H1 (cell line): ENCODE measurements at regions not wholly inside any gene's neighbourhood (a gene's known extent, or its start where the extent isn't known, plus 50 kb on each side); places are given as distances from the start of the nearest gene placed in this dataset.

Source experiments
- CTCF ChIA-PET: fragments of 300-600 bp; sonication (Branson Sonifier 250); formaldehyde crosslinking; loops from one replicate; lab custom pipeline; 2021; ENCODE audit not compliant: partially characterized antibody; lab: Charles Lee
- POLR2A ChIA-PET: fragments of 300-600 bp; sonication (Branson Sonifier 250); formaldehyde crosslinking; loops from one replicate; lab custom pipeline; 2021; ENCODE audit warnings: inconsistent platforms; ENCODE audit not compliant: partially characterized antibody; lab: Charles Lee
- DNase-seq, 2 experiments: peaks; one replicate each; pipeline versions ENCODE4 v3.0.0 to v3.0.0-alpha.2; 2010 to 2022; ENCODE audit warnings: low spot score in 2 of 2, low read depth in 1 of 2, mixed read lengths in 1 of 2
- FAIRE-seq: peaks from 2 replicates; lab custom pipeline; 2011; peaks lifted over from hg19 to GRCh38; lab: Jason Lieb, UNC
- H2AFZ ChIP-seq: 2 replicates; pipeline ENCODE4 v1.8.1; 2012; ENCODE audit warnings: low read length, inconsistent platforms
- H2AK5ac ChIP-seq: 2 replicates; pipeline ENCODE4 v1.6.1; 2013; ENCODE audit warnings: low read depth, low read length
- H2BK120ac ChIP-seq: replicated peaks from 2 replicates; pipeline ENCODE3; 2013; ENCODE audit warnings: low read depth, low read length, inconsistent platforms
- H2BK12ac ChIP-seq: 2 replicates; pipeline ENCODE4 v1.6.1; 2013; ENCODE audit warnings: low read depth, low read length
- H2BK15ac ChIP-seq: 2 replicates; pipeline ENCODE4 v1.6.1; 2013; ENCODE audit warnings: low read length
- H2BK20ac ChIP-seq: 2 replicates; pipeline ENCODE4 v1.6.1; 2013; ENCODE audit warnings: low read length
- H2BK5ac ChIP-seq: 2 replicates; pipeline ENCODE4 v1.6.1; 2013; ENCODE audit warnings: low read depth, low read length
- H3K14ac ChIP-seq: 2 replicates; pipeline ENCODE4 v1.6.1; 2013; ENCODE audit warnings: inconsistent platforms; ENCODE audit not compliant: insufficient read length
- H3K18ac ChIP-seq: 2 replicates; pipeline ENCODE4 v1.6.1; 2013; ENCODE audit warnings: low read length; ENCODE audit errors: extremely low read depth
- H3K23ac ChIP-seq: 2 replicates; pipeline ENCODE4 v1.6.1; 2013; ENCODE audit warnings: inconsistent platforms; ENCODE audit not compliant: insufficient read length
- H3K23me2 ChIP-seq: 2 replicates; pipeline ENCODE4 v1.6.1; 2013; ENCODE audit warnings: low read depth, low read length
- H3K27ac ChIP-seq: 2 replicates; pipeline ENCODE4 v1.6.1; 2011; ENCODE audit warnings: low read depth, low read length, inconsistent platforms
- H3K27me3 ChIP-seq, 4 experiments: replicated peaks in 1 of 4; 1 replicate in 1 of 4; 2 replicates in 3 of 4; pipeline versions ENCODE4 v1.6.1 to v1.8.1; 2011 to 2013; ENCODE audit warnings: low read length in 3 of 4, mild to moderate bottlenecking in 3 of 4, inconsistent platforms in 2 of 4, mixed read lengths in 2 of 4, moderate library complexity in 1 of 4; ENCODE audit not compliant: control insufficient read depth in 3 of 4, insufficient read depth in 3 of 4; ENCODE audit errors: extremely low read depth in 1 of 4
- H3K36me3 ChIP-seq, 4 experiments: 2 replicates each; pipeline versions ENCODE4 v1.6.1 to v1.8.1; 2011 to 2013; ENCODE audit warnings: mild to moderate bottlenecking in 4 of 4, low read length in 3 of 4, moderate library complexity in 2 of 4, control low read depth in 1 of 4, inconsistent platforms in 1 of 4; ENCODE audit not compliant: insufficient read depth in 4 of 4, control insufficient read depth in 2 of 4
- H3K4ac ChIP-seq: replicated peaks from 2 replicates; pipeline ENCODE3; 2013; ENCODE audit warnings: low read length, low read depth, mixed read lengths, inconsistent platforms; ENCODE audit not compliant: insufficient read length
- H3K4me1 ChIP-seq, 4 experiments: replicated peaks in 1 of 4; 1 replicate in 1 of 4; 2 replicates in 3 of 4; pipeline versions ENCODE4 v1.6.1 to v1.8.1; 2011 to 2013; ENCODE audit warnings: low read length in 3 of 4, inconsistent platforms in 2 of 4, mixed read lengths in 1 of 4; ENCODE audit not compliant: insufficient read depth in 4 of 4, control insufficient read depth in 3 of 4
- H3K4me2 ChIP-seq, 2 experiments: 2 replicates each; pipeline versions ENCODE4 v1.6.1 to v1.8.1; 2011 to 2013; ENCODE audit warnings: low read depth in 2 of 2, low read length in 2 of 2, control low read depth in 1 of 2, inconsistent platforms in 1 of 2, mild to moderate bottlenecking in 1 of 2; ENCODE audit not compliant: insufficient read depth in 1 of 2
- H3K4me3 ChIP-seq, 4 experiments: fragments of 200-600, 300-600 bp in 1 of 4; sonication (generic), shearing (Covaris generic), sonication (Bioruptor Twin) in 1 of 4; 2 replicates each; pipeline versions ENCODE4 v1.5.1 to v1.8.1; 2011 to 2016; ENCODE audit warnings: low read length in 4 of 4, low read depth in 3 of 4, control low read depth in 2 of 4, inconsistent platforms in 2 of 4, mild to moderate bottlenecking in 2 of 4, mixed read lengths in 1 of 4, moderate library complexity in 1 of 4; ENCODE audit not compliant: insufficient read depth in 2 of 4; ENCODE audit errors: extremely low read depth in 1 of 4
- H3K56ac ChIP-seq: replicated peaks from 2 replicates; pipeline ENCODE3; 2013; ENCODE audit warnings: low read depth, mild to moderate bottlenecking, mixed read lengths, low read length, inconsistent platforms; ENCODE audit not compliant: insufficient read length
- H3K79me1 ChIP-seq: 2 replicates; pipeline ENCODE4 v1.6.1; 2013; ENCODE audit warnings: low read depth, low read length, control low read depth
- H3K79me2 ChIP-seq, 2 experiments: 2 replicates each; pipeline versions ENCODE4 v1.6.1 to v1.8.1; 2012 to 2013; ENCODE audit warnings: low read length in 2 of 2, mild to moderate bottlenecking in 2 of 2, inconsistent platforms in 1 of 2; ENCODE audit not compliant: insufficient read depth in 2 of 2, control insufficient read depth in 1 of 2
- H3K9ac ChIP-seq, 4 experiments: replicated peaks in 1 of 4; 1 replicate in 1 of 4; 2 replicates in 3 of 4; pipeline versions ENCODE4 v1.6.1 to v1.8.1; 2011 to 2013; ENCODE audit warnings: low read depth in 3 of 4, low read length in 3 of 4, control low read depth in 2 of 4, mild to moderate bottlenecking in 2 of 4, moderate library complexity in 2 of 4, inconsistent platforms in 1 of 4; ENCODE audit errors: extremely low read depth in 1 of 4
- H3K9me3 ChIP-seq, 2 experiments: 2 replicates each; pipeline versions ENCODE4 v1.6.1 to v1.8.1; 2012 to 2013; ENCODE audit warnings: mild to moderate bottlenecking in 2 of 2, moderate library complexity in 2 of 2, control low read depth in 1 of 2, inconsistent platforms in 1 of 2, low read depth in 1 of 2, low read length in 1 of 2, mixed read lengths in 1 of 2; ENCODE audit not compliant: insufficient read depth in 2 of 2
- H4K20me1 ChIP-seq, 2 experiments: replicated peaks in 1 of 2; 2 replicates each; pipeline versions ENCODE3 to v1.8.1; 2011 to 2013; ENCODE audit warnings: inconsistent platforms in 2 of 2, low read length in 2 of 2, mild to moderate bottlenecking in 1 of 2; ENCODE audit not compliant: insufficient read depth in 2 of 2, control insufficient read depth in 1 of 2
- H4K5ac ChIP-seq: 2 replicates; pipeline ENCODE4 v1.6.1; 2013; ENCODE audit warnings: low read length, low read depth, mixed read lengths, inconsistent platforms; ENCODE audit not compliant: insufficient read length
- H4K8ac ChIP-seq: 2 replicates; pipeline ENCODE4 v1.8.0; 2013; ENCODE audit warnings: mild to moderate bottlenecking, moderate library complexity, low read length, inconsistent platforms; ENCODE audit not compliant: insufficient read depth; ENCODE audit errors: extremely low read depth
- H4K91ac ChIP-seq: replicated peaks from 2 replicates; pipeline ENCODE3; 2013; ENCODE audit warnings: low read length, mixed read lengths, inconsistent platforms; ENCODE audit not compliant: insufficient read length
- CHD2 ChIP-seq: IDR thresholded peaks from 2 replicates; pipeline ENCODE4 v1.6.1; 2012; ENCODE audit warnings: low read length, improper control_type of control experiment
- POLR2A ChIP-seq, 2 experiments: IDR thresholded peaks; 1 replicate in 1 of 2; 2 replicates in 1 of 2; pipeline ENCODE4 v1.6.1; 2011; ENCODE audit warnings: low read depth in 2 of 2, low read length in 2 of 2, mild to moderate bottlenecking in 2 of 2; ENCODE audit errors: control extremely low read depth in 1 of 2
- WGBS, 2 experiments: shearing (Covaris generic) in 1 of 2; methylation state at CpG; one replicate each; pipeline versions ENCODE4 v1.1.6 to v1.1.7; 2013 to 2015; ENCODE audit warnings: low lambda C conversion rate in 2 of 2, mixed read lengths in 2 of 2, inconsistent platforms in 1 of 2, low coverage in 1 of 2, missing lambda C conversion rate in 1 of 2; ENCODE audit not compliant: insufficient replicate concordance in 2 of 2, insufficient coverage in 1 of 2, insufficient read length in 1 of 2; ENCODE audit errors: extremely low coverage in 1 of 2, missing lambda C conversion rate in 1 of 2; 5-methylcytosine and 5-hydroxymethylcytosine counted together

GRCh38 chr13:70729369-70729768, 621.1 kb upstream of the KLHL1 start:
- Histone ChIP-seq H3K27ac (no peak overlapping the region), H4K5ac (no peak overlapping the region), H2AK5ac (no peak overlapping the region), H3K4me3 (no peak overlapping the region), H2BK120ac (no peak overlapping the region), H3K23me2 (no peaks in the 10 kb centered on the region), H3K4ac (no peak overlapping the region), H2BK5ac (no peak overlapping the region), H3K56ac (no peak overlapping the region), H2AFZ (no peak overlapping the region), H2BK15ac (no peak overlapping the region), H3K79me2 (no peaks in the 10 kb centered on the region), H3K18ac (no peak overlapping the region), H3K36me3 (no peaks in the 10 kb centered on the region), H3K9ac (no peak overlapping the region), H3K4me1 (no peaks in the 10 kb centered on the region), H3K23ac (no peak overlapping the region), H3K79me1 (no peaks in the 10 kb centered on the region), H4K91ac (no peak overlapping the region), H2BK12ac (no peak overlapping the region), H3K9me3 (no peaks in the 10 kb centered on the region), H3K27me3 (no peaks in the 10 kb centered on the region), H4K20me1 (no peaks in the 10 kb centered on the region), H3K14ac (no peak overlapping the region), H3K4me2 (no peak overlapping the region), H2BK20ac (no peak overlapping the region), H4K8ac (no peak overlapping the region)
- CTCF ChIA-PET: interaction anchor here (0.7 kb wide), 1 partner anchor 154 kb away, joined by 3 read pairs; no protein-coding TSS in a partner anchor
- POLR2A ChIA-PET: no interaction called here
- no peak for DNase-seq
- FAIRE-seq: no peak
- no peak for TF ChIP-seq POLR2A (IDR thresholded peaks at IDR 0.05; ENCODE audit: control extremely low read depth in 1 of 2, low read depth in 2 of 2, low read length in 2 of 2)
- TF ChIP-seq CHD2: no peak
- 69% methylated on average over 2 of the region's 2 CpGs; no CpG with 5 or more reads in 1 of the 2 experiments for WGBS, 2 experiments
